Neural progenitor cell (in vitro differentiated cells): ENCODE measurements at regions not wholly inside any gene's neighbourhood (a gene's known extent, or its start where the extent isn't known, plus 50 kb on each side); places are given as distances from the start of the nearest gene placed in this dataset.

Experiments
- DNase-seq: peaks from one replicate; pipeline ENCODE4 v3.0.0-alpha.2; 2016; ENCODE audit warnings: low spot score
- H2AFZ ChIP-seq: fragments of 200-600 bp; sonication (generic); replicated peaks from 2 replicates; pipeline ENCODE4 v1.6.1; 2016; ENCODE audit warnings: antibody characterized with exemption
- H3F3A ChIP-seq: fragments of 200-600 bp; sonication (generic); 2 replicates; pipeline ENCODE4 v1.6.1; 2016; ENCODE audit warnings: antibody characterized with exemption, low read depth
- H3K27ac ChIP-seq: fragments of 200-600 bp; sonication (generic); 2 replicates; pipeline ENCODE4 v1.5.1; 2016; ENCODE audit warnings: mild to moderate bottlenecking
- H3K27me3 ChIP-seq: fragments of 200-600 bp; sonication (generic); 2 replicates; pipeline ENCODE4 v1.6.1; 2016; ENCODE audit warnings: mild to moderate bottlenecking, moderate library complexity
- H3K36me3 ChIP-seq: fragments of 200-600 bp; sonication (generic); 2 replicates; pipeline ENCODE4 v1.5.1; 2016
- H3K4me1 ChIP-seq: fragments of 200-600 bp; sonication (generic); 2 replicates; pipeline ENCODE4 v1.6.1; 2016; ENCODE audit warnings: mixed run types
- H3K4me2 ChIP-seq: fragments of 200-600 bp; sonication (generic); 2 replicates; pipeline ENCODE4 v1.6.1; 2016
- H3K4me3 ChIP-seq: fragments of 200-600 bp; sonication (generic); 2 replicates; pipeline ENCODE4 v1.5.1; 2016
- H3K79me2 ChIP-seq: fragments of 200-600 bp; sonication (generic); 2 replicates; pipeline ENCODE4 v1.6.1; 2016; ENCODE audit warnings: low read depth
- H3K9ac ChIP-seq: fragments of 200-600 bp; sonication (generic); 2 replicates; pipeline ENCODE4 v1.6.1; 2016
- H3K9me3 ChIP-seq: fragments of 200-600 bp; sonication (generic); 2 replicates; pipeline ENCODE4 v1.5.1; 2016; ENCODE audit warnings: low read depth
- H4K20me1 ChIP-seq: fragments of 200-600 bp; sonication (generic); 2 replicates; pipeline ENCODE4 v1.6.1; 2016; ENCODE audit warnings: low read depth
- H3K27ac Mint-ChIP-seq: 3 replicates; pipeline ENCODE4 v1.8.0; 2021; ENCODE audit warnings: mixed read lengths
- H3K27me3 Mint-ChIP-seq: 2 replicates; pipeline ENCODE4 v1.8.0; 2022; ENCODE audit warnings: low read depth, mild to moderate bottlenecking, inconsistent platforms, moderate library complexity, mixed read lengths; ENCODE audit not compliant: insufficient read depth
- H3K36me3 Mint-ChIP-seq: 3 replicates; pipeline ENCODE4 v1.8.0; 2021; ENCODE audit warnings: mixed read lengths
- H3K4me1 Mint-ChIP-seq: 3 replicates; pipeline ENCODE4 v1.8.0; 2021; ENCODE audit warnings: mixed read lengths
- H3K4me3 Mint-ChIP-seq: 3 replicates; pipeline ENCODE4 v1.8.0; 2021; ENCODE audit warnings: mild to moderate bottlenecking, moderate library complexity, mixed read lengths
- H3K9me3 Mint-ChIP-seq: 3 replicates; pipeline ENCODE4 v1.8.0; 2020; ENCODE audit warnings: mixed read lengths
- EZH2 ChIP-seq: fragments of 200-600 bp; sonication (generic); IDR thresholded peaks from 2 replicates; pipeline ENCODE4 v1.6.1; 2017; ENCODE audit warnings: antibody characterized with exemption, mild to moderate bottlenecking, moderate library complexity
- EZH2phosphoT487 ChIP-seq: fragments of 200-600 bp; sonication (generic); IDR thresholded peaks from 2 replicates; pipeline ENCODE4 v1.6.1; 2017; ENCODE audit warnings: antibody characterized with exemption
- TF ChIP-seq, protein P1 (sequence below): fragments of 200-600 bp; sonication (generic); IDR thresholded peaks from 2 replicates; pipeline ENCODE4 v1.5.1; 2017; ENCODE audit warnings: antibody characterized with exemption, mild to moderate bottlenecking

DNA sequence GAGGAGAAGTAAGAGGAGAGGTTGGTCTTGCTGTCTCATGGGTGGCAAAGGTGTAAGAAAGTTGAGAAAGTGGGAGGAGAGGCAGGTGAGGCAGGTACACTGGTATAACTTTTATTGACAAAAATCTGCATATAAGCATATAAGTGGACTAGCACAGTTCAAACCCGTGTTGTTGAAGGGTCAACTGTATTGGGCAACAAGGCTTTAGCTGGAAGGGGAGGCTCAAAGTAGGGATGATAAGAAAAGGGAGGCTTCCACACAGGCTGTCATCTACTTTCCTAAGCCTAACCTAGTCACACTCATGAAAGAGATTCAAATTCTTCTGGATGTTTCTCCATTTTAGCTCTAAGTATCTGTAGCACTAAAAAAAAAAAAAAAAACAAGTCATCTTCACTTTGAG, 188.1 kb upstream of the SEMA6D start:
- no peak overlapping the region for H3K9ac ChIP-seq
- H3K36me3 ChIP-seq: no peaks in the 10 kb centered on the region
- no peaks in the 10 kb centered on the region for H4K20me1 ChIP-seq
- no peaks in the 10 kb centered on the region for H3K9me3 ChIP-seq
- H2AFZ ChIP-seq: no peak overlapping the region
- Mint-ChIP-seq H3K4me3 (no peak overlapping the region), H3K27ac (no peak overlapping the region), H3K4me1 (peaks cover 27% of the 10 kb centered on the region), H3K9me3 (no peaks in the 10 kb centered on the region), H3K27me3 (no peaks in the 10 kb centered on the region), H3K36me3 (no peaks in the 10 kb centered on the region)
- H3K4me2 ChIP-seq: no peak overlapping the region
- no peak overlapping the region for H3K4me3 ChIP-seq
- DNase-seq: no peak
- no peaks in the 10 kb centered on the region for H3K27me3 ChIP-seq
- H3F3A ChIP-seq: peaks cover 4% of the 10 kb centered on the region
- H3K27ac ChIP-seq: no peak overlapping the region
- no peaks in the 10 kb centered on the region for H3K79me2 ChIP-seq
- H3K4me1 ChIP-seq: peaks cover 19% of the 10 kb centered on the region
- TF ChIP-seq, protein P1, sequence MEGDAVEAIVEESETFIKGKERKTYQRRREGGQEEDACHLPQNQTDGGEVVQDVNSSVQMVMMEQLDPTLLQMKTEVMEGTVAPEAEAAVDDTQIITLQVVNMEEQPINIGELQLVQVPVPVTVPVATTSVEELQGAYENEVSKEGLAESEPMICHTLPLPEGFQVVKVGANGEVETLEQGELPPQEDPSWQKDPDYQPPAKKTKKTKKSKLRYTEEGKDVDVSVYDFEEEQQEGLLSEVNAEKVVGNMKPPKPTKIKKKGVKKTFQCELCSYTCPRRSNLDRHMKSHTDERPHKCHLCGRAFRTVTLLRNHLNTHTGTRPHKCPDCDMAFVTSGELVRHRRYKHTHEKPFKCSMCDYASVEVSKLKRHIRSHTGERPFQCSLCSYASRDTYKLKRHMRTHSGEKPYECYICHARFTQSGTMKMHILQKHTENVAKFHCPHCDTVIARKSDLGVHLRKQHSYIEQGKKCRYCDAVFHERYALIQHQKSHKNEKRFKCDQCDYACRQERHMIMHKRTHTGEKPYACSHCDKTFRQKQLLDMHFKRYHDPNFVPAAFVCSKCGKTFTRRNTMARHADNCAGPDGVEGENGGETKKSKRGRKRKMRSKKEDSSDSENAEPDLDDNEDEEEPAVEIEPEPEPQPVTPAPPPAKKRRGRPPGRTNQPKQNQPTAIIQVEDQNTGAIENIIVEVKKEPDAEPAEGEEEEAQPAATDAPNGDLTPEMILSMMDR: no peak
- TF ChIP-seq EZH2phosphoT487 (no peak), EZH2 (no peak)

DNA sequence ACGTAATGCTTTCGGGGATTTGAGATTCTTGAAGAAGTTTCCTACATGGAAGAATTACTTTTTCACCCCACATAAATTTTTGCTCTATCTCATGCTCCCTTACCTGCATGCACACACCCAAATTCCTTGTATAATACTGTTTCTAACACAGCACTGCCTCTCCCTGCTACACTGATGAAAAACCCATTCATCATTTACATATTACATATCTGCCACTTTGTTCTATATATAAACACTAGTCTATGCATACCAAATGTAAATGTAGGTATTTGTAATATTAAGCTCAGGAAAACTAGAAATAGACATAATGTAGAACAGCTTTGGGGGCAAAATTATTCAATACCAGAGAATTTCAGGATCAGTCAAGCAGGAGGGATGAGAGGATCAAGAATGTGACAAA, 182.6 kb upstream of the SEMA6D start:
- Histone ChIP-seq H3F3A (no peaks in the 10 kb centered on the region), H3K4me1 (no peaks in the 10 kb centered on the region), H3K79me2 (no peaks in the 10 kb centered on the region), H3K4me3 (no peak overlapping the region), H2AFZ (no peak overlapping the region), H3K4me2 (no peak overlapping the region), H4K20me1 (no peaks in the 10 kb centered on the region), H3K36me3 (no peaks in the 10 kb centered on the region), H3K9ac (no peak overlapping the region), H3K9me3 (no peaks in the 10 kb centered on the region), H3K27ac (no peak overlapping the region), H3K27me3 (no peaks in the 10 kb centered on the region)
- Mint-ChIP-seq H3K27me3 (peaks cover 2% of the 10 kb centered on the region), H3K36me3 (no peaks in the 10 kb centered on the region), H3K4me1 (no peaks in the 10 kb centered on the region), H3K9me3 (no peaks in the 10 kb centered on the region), H3K27ac (no peak overlapping the region), H3K4me3 (no peak overlapping the region)
- TF ChIP-seq EZH2phosphoT487 (no peak), EZH2 (no peak)
- TF ChIP-seq, protein P1: no peak
- DNase-seq: no peak

DNA sequence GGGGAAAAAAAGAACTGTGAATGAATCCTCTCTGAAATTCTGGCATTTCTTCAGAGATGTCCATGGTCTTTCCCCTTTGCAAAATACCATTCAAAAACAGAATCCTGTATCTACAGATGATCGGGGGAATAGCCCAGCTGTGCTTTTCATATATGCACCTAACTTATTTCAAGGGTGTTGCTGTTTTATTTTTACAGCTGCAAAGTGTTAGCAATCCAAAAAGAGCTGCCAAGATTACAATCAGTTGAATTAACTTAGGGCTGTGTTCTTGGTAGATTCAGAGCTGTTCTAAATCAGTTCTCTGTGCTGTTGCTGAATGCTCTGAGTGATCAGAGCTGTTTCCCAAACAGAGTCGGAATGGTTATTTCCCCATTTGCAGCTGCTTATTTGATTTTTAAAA, 175.7 kb upstream of the SEMA6D start:
- Histone ChIP-seq H3K79me2 (no peaks in the 10 kb centered on the region), H3K9ac (no peak overlapping the region), H3K4me1 (no peaks in the 10 kb centered on the region), H3K27me3 (no peaks in the 10 kb centered on the region), H2AFZ (no peak overlapping the region), H3K27ac (no peak overlapping the region), H3K4me2 (no peak overlapping the region), H3K4me3 (no peak overlapping the region), H3K36me3 (no peaks in the 10 kb centered on the region), H3K9me3 (no peaks in the 10 kb centered on the region), H3F3A (no peaks in the 10 kb centered on the region), H4K20me1 (no peaks in the 10 kb centered on the region)
- no peaks in the 10 kb centered on the region for H3K36me3 Mint-ChIP-seq
- no peak overlapping the region for H3K4me3 Mint-ChIP-seq
- H3K9me3 Mint-ChIP-seq: no peaks in the 10 kb centered on the region
- no peak for DNase-seq
- H3K27me3 Mint-ChIP-seq: peaks cover 2% of the 10 kb centered on the region
- TF ChIP-seq, protein P1: no peak
- TF ChIP-seq EZH2phosphoT487: no peak
- TF ChIP-seq EZH2: no peak
- no peak overlapping the region for H3K27ac Mint-ChIP-seq
- H3K4me1 Mint-ChIP-seq: no peaks in the 10 kb centered on the region
